ENCODE measurements at regions not wholly inside any gene's neighbourhood (a gene's known extent, or its start where the extent isn't known, plus 50 kb on each side); places are given as distances from the start of the nearest gene placed in this dataset.

GRCh38 chr2:42971381-42971780, 179.0 kb upstream of the HAAO start:
- FAIRE-seq (no peak), DNase-seq (ENCODE audit: insufficient read length, low spot score) (no peak)
- TF ChIP-seq POLR2A (IDR thresholded peaks at IDR 0.05; ENCODE audit: low read depth, low read length): no peak

GRCh38 chr2:42970151-42970550, 177.8 kb upstream of the HAAO start:
- DNase-seq (ENCODE audit: insufficient read length, low spot score): no peak
- FAIRE-seq: no peak
- TF ChIP-seq POLR2A (IDR thresholded peaks at IDR 0.05; ENCODE audit: low read depth, low read length): no peak

- TF ChIP-seq POLR2A (IDR thresholded peaks at IDR 0.05; ENCODE audit: low read depth, low read length): no peak
- FAIRE-seq: peak; percentile 84
- peak; percentile 85 for DNase-seq (ENCODE audit: insufficient read length, low spot score)
These were observed 177.1 kb upstream of the HAAO start for GRCh38 chr2:42969231-42970150.

- DNase-seq (ENCODE audit: insufficient read length, low spot score) (no peak), FAIRE-seq (no peak)
- TF ChIP-seq POLR2A (IDR thresholded peaks at IDR 0.05; ENCODE audit: low read depth, low read length): no peak
These were observed 175.7 kb upstream of the HAAO start for GRCh38 chr2:42967959-42968674.

- TF ChIP-seq POLR2A (IDR thresholded peaks at IDR 0.05; ENCODE audit: low read depth, low read length): no peak
- DNase-seq (ENCODE audit: insufficient read length, low spot score) (no peak), FAIRE-seq (no peak)
These were observed 173.5 kb upstream of the HAAO start for GRCh38 chr2:42965910-42966309.

GRCh38 chr2:42965196-42965595, 172.8 kb upstream of the HAAO start:
- no peak for TF ChIP-seq POLR2A (IDR thresholded peaks at IDR 0.05; ENCODE audit: low read depth, low read length)
- DNase-seq (ENCODE audit: insufficient read length, low spot score) (no peak), FAIRE-seq (no peak)

- FAIRE-seq (no peak), DNase-seq (ENCODE audit: insufficient read length, low spot score) (peak; percentile 84)
- TF ChIP-seq POLR2A (IDR thresholded peaks at IDR 0.05; ENCODE audit: low read depth, low read length): no peak
These were observed 172.2 kb upstream of the HAAO start for GRCh38 chr2:42964439-42965083.

- TF ChIP-seq POLR2A (IDR thresholded peaks at IDR 0.05; ENCODE audit: low read depth, low read length): no peak
- no peak for DNase-seq (ENCODE audit: insufficient read length, low spot score)
- FAIRE-seq: no peak
These were observed 171.2 kb upstream of the HAAO start for GRCh38 chr2:42963452-42964068.

GRCh38 chr2:42962508-42962953, 170.1 kb upstream of the HAAO start:
- no peak for DNase-seq (ENCODE audit: insufficient read length, low spot score)
- no peak for TF ChIP-seq POLR2A (IDR thresholded peaks at IDR 0.05; ENCODE audit: low read depth, low read length)
- FAIRE-seq: no peak

GRCh38 chr2:42961961-42962360, 169.6 kb upstream of the HAAO start:
- DNase-seq (ENCODE audit: insufficient read length, low spot score) (no peak), FAIRE-seq (no peak)
- no peak for TF ChIP-seq POLR2A (IDR thresholded peaks at IDR 0.05; ENCODE audit: low read depth, low read length)

- DNase-seq (ENCODE audit: insufficient read length, low spot score) (no peak), FAIRE-seq (no peak)
- TF ChIP-seq POLR2A (IDR thresholded peaks at IDR 0.05; ENCODE audit: low read depth, low read length): no peak
These were observed 169.0 kb upstream of the HAAO start for GRCh38 chr2:42961385-42961811.

- FAIRE-seq (no peak), DNase-seq (ENCODE audit: insufficient read length, low spot score) (no peak)
- TF ChIP-seq POLR2A (IDR thresholded peaks at IDR 0.05; ENCODE audit: low read depth, low read length): no peak
These were observed 168.4 kb upstream of the HAAO start for GRCh38 chr2:42960842-42961180.

- TF ChIP-seq POLR2A (IDR thresholded peaks at IDR 0.05; ENCODE audit: low read depth, low read length): no peak
- no peak for FAIRE-seq
- DNase-seq (ENCODE audit: insufficient read length, low spot score): no peak
These were observed 167.8 kb upstream of the HAAO start for GRCh38 chr2:42960002-42960841.

Measured in H54 (cell line).